H1 (cell line): ENCODE measurements at regions not wholly inside any gene's neighbourhood (a gene's known extent, or its start where the extent isn't known, plus 50 kb on each side); places are given as distances from the start of the nearest gene placed in this dataset.

Source experiments
- CREB1 ChIP-seq: IDR thresholded peaks from 2 replicates; pipeline ENCODE4 v1.6.1; 2012; ENCODE audit warnings: inconsistent platforms
- GTF2F1 ChIP-seq: IDR thresholded peaks from 2 replicates; pipeline ENCODE4 v1.6.1; 2012; ENCODE audit warnings: low read depth, low read length, improper control_type of control experiment, borderline replicate concordance
- RXRA ChIP-seq: IDR thresholded peaks from 2 replicates; pipeline ENCODE4 v1.6.1; 2011; ENCODE audit warnings: low read depth, mild to moderate bottlenecking, low read length, moderate library complexity; ENCODE audit not compliant: insufficient read depth
- TBP ChIP-seq: IDR thresholded peaks from 2 replicates; pipeline ENCODE4 v1.6.1; 2011; ENCODE audit warnings: low read depth, low read length, improper control_type of control experiment
- TF ChIP-seq, protein P1 (sequence below): fragments of 300-600 bp; sonication (generic); IDR thresholded peaks from 2 replicates; pipeline ENCODE4 v1.7.1; 2012; ENCODE audit warnings: low read length, moderate library complexity, mild to moderate bottlenecking, inconsistent platforms; ENCODE audit not compliant: insufficient replicate concordance
- TF ChIP-seq, protein P2 (sequence below): IDR thresholded peaks from 2 replicates; pipeline ENCODE4 v1.6.1; 2011; ENCODE audit warnings: low read length, improper control_type of control experiment
- TF ChIP-seq, protein P3 (sequence below): IDR thresholded peaks from 2 replicates; pipeline ENCODE4 v1.6.1; 2011; ENCODE audit warnings: low read depth, mild to moderate bottlenecking, low read length; ENCODE audit not compliant: insufficient read depth

- TF ChIP-seq, protein P1, sequence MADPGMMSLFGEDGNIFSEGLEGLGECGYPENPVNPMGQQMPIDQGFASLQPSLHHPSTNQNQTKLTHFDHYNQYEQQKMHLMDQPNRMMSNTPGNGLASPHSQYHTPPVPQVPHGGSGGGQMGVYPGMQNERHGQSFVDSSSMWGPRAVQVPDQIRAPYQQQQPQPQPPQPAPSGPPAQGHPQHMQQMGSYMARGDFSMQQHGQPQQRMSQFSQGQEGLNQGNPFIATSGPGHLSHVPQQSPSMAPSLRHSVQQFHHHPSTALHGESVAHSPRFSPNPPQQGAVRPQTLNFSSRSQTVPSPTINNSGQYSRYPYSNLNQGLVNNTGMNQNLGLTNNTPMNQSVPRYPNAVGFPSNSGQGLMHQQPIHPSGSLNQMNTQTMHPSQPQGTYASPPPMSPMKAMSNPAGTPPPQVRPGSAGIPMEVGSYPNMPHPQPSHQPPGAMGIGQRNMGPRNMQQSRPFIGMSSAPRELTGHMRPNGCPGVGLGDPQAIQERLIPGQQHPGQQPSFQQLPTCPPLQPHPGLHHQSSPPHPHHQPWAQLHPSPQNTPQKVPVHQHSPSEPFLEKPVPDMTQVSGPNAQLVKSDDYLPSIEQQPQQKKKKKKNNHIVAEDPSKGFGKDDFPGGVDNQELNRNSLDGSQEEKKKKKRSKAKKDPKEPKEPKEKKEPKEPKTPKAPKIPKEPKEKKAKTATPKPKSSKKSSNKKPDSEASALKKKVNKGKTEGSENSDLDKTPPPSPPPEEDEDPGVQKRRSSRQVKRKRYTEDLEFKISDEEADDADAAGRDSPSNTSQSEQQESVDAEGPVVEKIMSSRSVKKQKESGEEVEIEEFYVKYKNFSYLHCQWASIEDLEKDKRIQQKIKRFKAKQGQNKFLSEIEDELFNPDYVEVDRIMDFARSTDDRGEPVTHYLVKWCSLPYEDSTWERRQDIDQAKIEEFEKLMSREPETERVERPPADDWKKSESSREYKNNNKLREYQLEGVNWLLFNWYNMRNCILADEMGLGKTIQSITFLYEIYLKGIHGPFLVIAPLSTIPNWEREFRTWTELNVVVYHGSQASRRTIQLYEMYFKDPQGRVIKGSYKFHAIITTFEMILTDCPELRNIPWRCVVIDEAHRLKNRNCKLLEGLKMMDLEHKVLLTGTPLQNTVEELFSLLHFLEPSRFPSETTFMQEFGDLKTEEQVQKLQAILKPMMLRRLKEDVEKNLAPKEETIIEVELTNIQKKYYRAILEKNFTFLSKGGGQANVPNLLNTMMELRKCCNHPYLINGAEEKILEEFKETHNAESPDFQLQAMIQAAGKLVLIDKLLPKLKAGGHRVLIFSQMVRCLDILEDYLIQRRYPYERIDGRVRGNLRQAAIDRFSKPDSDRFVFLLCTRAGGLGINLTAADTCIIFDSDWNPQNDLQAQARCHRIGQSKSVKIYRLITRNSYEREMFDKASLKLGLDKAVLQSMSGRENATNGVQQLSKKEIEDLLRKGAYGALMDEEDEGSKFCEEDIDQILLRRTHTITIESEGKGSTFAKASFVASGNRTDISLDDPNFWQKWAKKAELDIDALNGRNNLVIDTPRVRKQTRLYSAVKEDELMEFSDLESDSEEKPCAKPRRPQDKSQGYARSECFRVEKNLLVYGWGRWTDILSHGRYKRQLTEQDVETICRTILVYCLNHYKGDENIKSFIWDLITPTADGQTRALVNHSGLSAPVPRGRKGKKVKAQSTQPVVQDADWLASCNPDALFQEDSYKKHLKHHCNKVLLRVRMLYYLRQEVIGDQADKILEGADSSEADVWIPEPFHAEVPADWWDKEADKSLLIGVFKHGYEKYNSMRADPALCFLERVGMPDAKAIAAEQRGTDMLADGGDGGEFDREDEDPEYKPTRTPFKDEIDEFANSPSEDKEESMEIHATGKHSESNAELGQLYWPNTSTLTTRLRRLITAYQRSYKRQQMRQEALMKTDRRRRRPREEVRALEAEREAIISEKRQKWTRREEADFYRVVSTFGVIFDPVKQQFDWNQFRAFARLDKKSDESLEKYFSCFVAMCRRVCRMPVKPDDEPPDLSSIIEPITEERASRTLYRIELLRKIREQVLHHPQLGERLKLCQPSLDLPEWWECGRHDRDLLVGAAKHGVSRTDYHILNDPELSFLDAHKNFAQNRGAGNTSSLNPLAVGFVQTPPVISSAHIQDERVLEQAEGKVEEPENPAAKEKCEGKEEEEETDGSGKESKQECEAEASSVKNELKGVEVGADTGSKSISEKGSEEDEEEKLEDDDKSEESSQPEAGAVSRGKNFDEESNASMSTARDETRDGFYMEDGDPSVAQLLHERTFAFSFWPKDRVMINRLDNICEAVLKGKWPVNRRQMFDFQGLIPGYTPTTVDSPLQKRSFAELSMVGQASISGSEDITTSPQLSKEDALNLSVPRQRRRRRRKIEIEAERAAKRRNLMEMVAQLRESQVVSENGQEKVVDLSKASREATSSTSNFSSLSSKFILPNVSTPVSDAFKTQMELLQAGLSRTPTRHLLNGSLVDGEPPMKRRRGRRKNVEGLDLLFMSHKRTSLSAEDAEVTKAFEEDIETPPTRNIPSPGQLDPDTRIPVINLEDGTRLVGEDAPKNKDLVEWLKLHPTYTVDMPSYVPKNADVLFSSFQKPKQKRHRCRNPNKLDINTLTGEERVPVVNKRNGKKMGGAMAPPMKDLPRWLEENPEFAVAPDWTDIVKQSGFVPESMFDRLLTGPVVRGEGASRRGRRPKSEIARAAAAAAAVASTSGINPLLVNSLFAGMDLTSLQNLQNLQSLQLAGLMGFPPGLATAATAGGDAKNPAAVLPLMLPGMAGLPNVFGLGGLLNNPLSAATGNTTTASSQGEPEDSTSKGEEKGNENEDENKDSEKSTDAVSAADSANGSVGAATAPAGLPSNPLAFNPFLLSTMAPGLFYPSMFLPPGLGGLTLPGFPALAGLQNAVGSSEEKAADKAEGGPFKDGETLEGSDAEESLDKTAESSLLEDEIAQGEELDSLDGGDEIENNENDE = no peak
- TF ChIP-seq, protein P2, sequence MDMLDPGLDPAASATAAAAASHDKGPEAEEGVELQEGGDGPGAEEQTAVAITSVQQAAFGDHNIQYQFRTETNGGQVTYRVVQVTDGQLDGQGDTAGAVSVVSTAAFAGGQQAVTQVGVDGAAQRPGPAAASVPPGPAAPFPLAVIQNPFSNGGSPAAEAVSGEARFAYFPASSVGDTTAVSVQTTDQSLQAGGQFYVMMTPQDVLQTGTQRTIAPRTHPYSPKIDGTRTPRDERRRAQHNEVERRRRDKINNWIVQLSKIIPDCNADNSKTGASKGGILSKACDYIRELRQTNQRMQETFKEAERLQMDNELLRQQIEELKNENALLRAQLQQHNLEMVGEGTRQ = no peak
- TF ChIP-seq RXRA = no peak
- no peak for TF ChIP-seq GTF2F1
- TF ChIP-seq, protein P3, sequence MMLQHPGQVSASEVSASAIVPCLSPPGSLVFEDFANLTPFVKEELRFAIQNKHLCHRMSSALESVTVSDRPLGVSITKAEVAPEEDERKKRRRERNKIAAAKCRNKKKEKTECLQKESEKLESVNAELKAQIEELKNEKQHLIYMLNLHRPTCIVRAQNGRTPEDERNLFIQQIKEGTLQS = no peak
- TF ChIP-seq TBP = no peak
- no peak for TF ChIP-seq CREB1
- TF ChIP-seq, all 59 proteins: peak for 0
Observed at GRCh38 chr12:98345308-98345876, 170.0 kb upstream of the TMPO start (continued).
